VCaP (cell line): ENCODE measurements at regions not wholly inside any gene's neighbourhood (a gene's known extent, or its start where the extent isn't known, plus 50 kb on each side); places are given as distances from the start of the nearest gene placed in this dataset.
"Not testable (repeated sequence)": the region's sequence is repeated elsewhere in the genome, so short reads cannot be mapped to it uniquely, and the experiment has no call there.

Experiments
- H3K27ac ChIP-seq: fragments of 450-650 bp; 2 replicates; pipeline ENCODE4 v1.5.1; 2017
- CTCF ChIP-seq: fragments of 450-650 bp; conservative IDR thresholded peaks from 2 replicates; pipeline ENCODE4 v1.5.1; 2017; ENCODE audit warnings: mild to moderate bottlenecking, moderate library complexity

- H3K27ac ChIP-seq = peak overlapping the region; percentile 90
- TF ChIP-seq CTCF = no peak
These were observed 100.2 kb downstream of the KATNIP start for GRCh38 chr16:27650073-27650701.

- H3K27ac ChIP-seq = peak overlapping the region; percentile 90
These were observed 101.4 kb downstream of the KATNIP start for GRCh38 chr16:27651301-27651700.

GRCh38 chr16:27657811-27658210, 107.9 kb downstream of the KATNIP start:
- TF ChIP-seq CTCF = no peak
- no peak overlapping the region for H3K27ac ChIP-seq

More at GRCh38 chr16:27651301-27651700, 101.4 kb downstream of the KATNIP start:
- no peak for TF ChIP-seq CTCF

GRCh38 chr16:27660507-27660906, 110.6 kb downstream of the KATNIP start:
- no peak for TF ChIP-seq CTCF
- H3K27ac ChIP-seq = no peak overlapping the region

- not testable (repeated sequence) for H3K27ac ChIP-seq
These were observed 113.3 kb downstream of the KATNIP start for GRCh38 chr16:27663235-27663634.

GRCh38 chr16:27665881-27666280, 115.9 kb downstream of the KATNIP start:
- TF ChIP-seq CTCF = no peak
- H3K27ac ChIP-seq = no peak overlapping the region

GRCh38 chr16:27670071-27670810, 120.3 kb downstream of the KATNIP start:
- no peak overlapping the region for H3K27ac ChIP-seq
- no peak for TF ChIP-seq CTCF

- TF ChIP-seq CTCF = no peak
These were observed 121.5 kb downstream of the KATNIP start for GRCh38 chr16:27671410-27671809.

More at GRCh38 chr16:27671410-27671809, 121.5 kb downstream of the KATNIP start:
- no peak overlapping the region for H3K27ac ChIP-seq
